H1 (cell line): ENCODE measurements at regions not wholly inside any gene's neighbourhood (a gene's known extent, or its start where the extent isn't known, plus 50 kb on each side); places are given as distances from the start of the nearest gene placed in this dataset.

Experiments
- CTCF ChIA-PET: fragments of 300-600 bp; sonication (Branson Sonifier 250); formaldehyde crosslinking; loops from one replicate; lab custom pipeline; 2021; ENCODE audit not compliant: partially characterized antibody; lab: Charles Lee
- POLR2A ChIA-PET: fragments of 300-600 bp; sonication (Branson Sonifier 250); formaldehyde crosslinking; loops from one replicate; lab custom pipeline; 2021; ENCODE audit warnings: inconsistent platforms; ENCODE audit not compliant: partially characterized antibody; lab: Charles Lee
- DNase-seq, 2 experiments: peaks; one replicate each; pipeline versions ENCODE4 v3.0.0 to v3.0.0-alpha.2; 2010 to 2022; ENCODE audit warnings: low spot score in 2 of 2, low read depth in 1 of 2, mixed read lengths in 1 of 2
- FAIRE-seq: peaks from 2 replicates; lab custom pipeline; 2011; peaks lifted over from hg19 to GRCh38; lab: Jason Lieb, UNC
- H2AFZ ChIP-seq: 2 replicates; pipeline ENCODE4 v1.8.1; 2012; ENCODE audit warnings: low read length, inconsistent platforms
- H2AK5ac ChIP-seq: 2 replicates; pipeline ENCODE4 v1.6.1; 2013; ENCODE audit warnings: low read depth, low read length
- H2BK120ac ChIP-seq: replicated peaks from 2 replicates; pipeline ENCODE3; 2013; ENCODE audit warnings: low read depth, low read length, inconsistent platforms
- H2BK12ac ChIP-seq: 2 replicates; pipeline ENCODE4 v1.6.1; 2013; ENCODE audit warnings: low read depth, low read length
- H2BK15ac ChIP-seq: 2 replicates; pipeline ENCODE4 v1.6.1; 2013; ENCODE audit warnings: low read length
- H2BK20ac ChIP-seq: 2 replicates; pipeline ENCODE4 v1.6.1; 2013; ENCODE audit warnings: low read length
- H2BK5ac ChIP-seq: 2 replicates; pipeline ENCODE4 v1.6.1; 2013; ENCODE audit warnings: low read depth, low read length
- H3K14ac ChIP-seq: 2 replicates; pipeline ENCODE4 v1.6.1; 2013; ENCODE audit warnings: inconsistent platforms; ENCODE audit not compliant: insufficient read length
- H3K18ac ChIP-seq: 2 replicates; pipeline ENCODE4 v1.6.1; 2013; ENCODE audit warnings: low read length; ENCODE audit errors: extremely low read depth
- H3K23ac ChIP-seq: 2 replicates; pipeline ENCODE4 v1.6.1; 2013; ENCODE audit warnings: inconsistent platforms; ENCODE audit not compliant: insufficient read length
- H3K23me2 ChIP-seq: 2 replicates; pipeline ENCODE4 v1.6.1; 2013; ENCODE audit warnings: low read depth, low read length
- H3K27ac ChIP-seq: 2 replicates; pipeline ENCODE4 v1.6.1; 2011; ENCODE audit warnings: low read depth, low read length, inconsistent platforms
- H3K27me3 ChIP-seq, 4 experiments: replicated peaks in 1 of 4; 1 replicate in 1 of 4; 2 replicates in 3 of 4; pipeline versions ENCODE4 v1.6.1 to v1.8.1; 2011 to 2013; ENCODE audit warnings: low read length in 3 of 4, mild to moderate bottlenecking in 3 of 4, inconsistent platforms in 2 of 4, mixed read lengths in 2 of 4, moderate library complexity in 1 of 4; ENCODE audit not compliant: control insufficient read depth in 3 of 4, insufficient read depth in 3 of 4; ENCODE audit errors: extremely low read depth in 1 of 4
- H3K36me3 ChIP-seq, 4 experiments: 2 replicates each; pipeline versions ENCODE4 v1.6.1 to v1.8.1; 2011 to 2013; ENCODE audit warnings: mild to moderate bottlenecking in 4 of 4, low read length in 3 of 4, moderate library complexity in 2 of 4, control low read depth in 1 of 4, inconsistent platforms in 1 of 4; ENCODE audit not compliant: insufficient read depth in 4 of 4, control insufficient read depth in 2 of 4
- H3K4ac ChIP-seq: replicated peaks from 2 replicates; pipeline ENCODE3; 2013; ENCODE audit warnings: low read length, low read depth, mixed read lengths, inconsistent platforms; ENCODE audit not compliant: insufficient read length
- H3K4me1 ChIP-seq, 4 experiments: replicated peaks in 1 of 4; 1 replicate in 1 of 4; 2 replicates in 3 of 4; pipeline versions ENCODE4 v1.6.1 to v1.8.1; 2011 to 2013; ENCODE audit warnings: low read length in 3 of 4, inconsistent platforms in 2 of 4, mixed read lengths in 1 of 4; ENCODE audit not compliant: insufficient read depth in 4 of 4, control insufficient read depth in 3 of 4
- H3K4me2 ChIP-seq, 2 experiments: 2 replicates each; pipeline versions ENCODE4 v1.6.1 to v1.8.1; 2011 to 2013; ENCODE audit warnings: low read depth in 2 of 2, low read length in 2 of 2, control low read depth in 1 of 2, inconsistent platforms in 1 of 2, mild to moderate bottlenecking in 1 of 2; ENCODE audit not compliant: insufficient read depth in 1 of 2
- H3K4me3 ChIP-seq, 4 experiments: fragments of 200-600, 300-600 bp in 1 of 4; sonication (generic), shearing (Covaris generic), sonication (Bioruptor Twin) in 1 of 4; 2 replicates each; pipeline versions ENCODE4 v1.5.1 to v1.8.1; 2011 to 2016; ENCODE audit warnings: low read length in 4 of 4, low read depth in 3 of 4, control low read depth in 2 of 4, inconsistent platforms in 2 of 4, mild to moderate bottlenecking in 2 of 4, mixed read lengths in 1 of 4, moderate library complexity in 1 of 4; ENCODE audit not compliant: insufficient read depth in 2 of 4; ENCODE audit errors: extremely low read depth in 1 of 4
- H3K56ac ChIP-seq: replicated peaks from 2 replicates; pipeline ENCODE3; 2013; ENCODE audit warnings: low read depth, mild to moderate bottlenecking, mixed read lengths, low read length, inconsistent platforms; ENCODE audit not compliant: insufficient read length
- H3K79me1 ChIP-seq: 2 replicates; pipeline ENCODE4 v1.6.1; 2013; ENCODE audit warnings: low read depth, low read length, control low read depth
- H3K79me2 ChIP-seq, 2 experiments: 2 replicates each; pipeline versions ENCODE4 v1.6.1 to v1.8.1; 2012 to 2013; ENCODE audit warnings: low read length in 2 of 2, mild to moderate bottlenecking in 2 of 2, inconsistent platforms in 1 of 2; ENCODE audit not compliant: insufficient read depth in 2 of 2, control insufficient read depth in 1 of 2
- H3K9ac ChIP-seq, 4 experiments: replicated peaks in 1 of 4; 1 replicate in 1 of 4; 2 replicates in 3 of 4; pipeline versions ENCODE4 v1.6.1 to v1.8.1; 2011 to 2013; ENCODE audit warnings: low read depth in 3 of 4, low read length in 3 of 4, control low read depth in 2 of 4, mild to moderate bottlenecking in 2 of 4, moderate library complexity in 2 of 4, inconsistent platforms in 1 of 4; ENCODE audit errors: extremely low read depth in 1 of 4
- H3K9me3 ChIP-seq, 2 experiments: 2 replicates each; pipeline versions ENCODE4 v1.6.1 to v1.8.1; 2012 to 2013; ENCODE audit warnings: mild to moderate bottlenecking in 2 of 2, moderate library complexity in 2 of 2, control low read depth in 1 of 2, inconsistent platforms in 1 of 2, low read depth in 1 of 2, low read length in 1 of 2, mixed read lengths in 1 of 2; ENCODE audit not compliant: insufficient read depth in 2 of 2
- H4K20me1 ChIP-seq, 2 experiments: replicated peaks in 1 of 2; 2 replicates each; pipeline versions ENCODE3 to v1.8.1; 2011 to 2013; ENCODE audit warnings: inconsistent platforms in 2 of 2, low read length in 2 of 2, mild to moderate bottlenecking in 1 of 2; ENCODE audit not compliant: insufficient read depth in 2 of 2, control insufficient read depth in 1 of 2
- H4K5ac ChIP-seq: 2 replicates; pipeline ENCODE4 v1.6.1; 2013; ENCODE audit warnings: low read length, low read depth, mixed read lengths, inconsistent platforms; ENCODE audit not compliant: insufficient read length
- H4K8ac ChIP-seq: 2 replicates; pipeline ENCODE4 v1.8.0; 2013; ENCODE audit warnings: mild to moderate bottlenecking, moderate library complexity, low read length, inconsistent platforms; ENCODE audit not compliant: insufficient read depth; ENCODE audit errors: extremely low read depth
- H4K91ac ChIP-seq: replicated peaks from 2 replicates; pipeline ENCODE3; 2013; ENCODE audit warnings: low read length, mixed read lengths, inconsistent platforms; ENCODE audit not compliant: insufficient read length
- RAD21 ChIP-seq, 2 experiments: IDR thresholded peaks in 1 of 2; conservative IDR thresholded peaks in 1 of 2; 2 replicates each; pipeline ENCODE4 v1.6.1; 2011; ENCODE audit warnings: low read depth in 2 of 2, low read length in 2 of 2, improper control_type of control experiment in 1 of 2, inconsistent platforms in 1 of 2, mild to moderate bottlenecking in 1 of 2, moderate library complexity in 1 of 2
- TBP ChIP-seq: IDR thresholded peaks from 2 replicates; pipeline ENCODE4 v1.6.1; 2011; ENCODE audit warnings: low read depth, low read length, improper control_type of control experiment
- WGBS, 2 experiments: shearing (Covaris generic) in 1 of 2; methylation state at CpG; one replicate each; pipeline versions ENCODE4 v1.1.6 to v1.1.7; 2013 to 2015; ENCODE audit warnings: low lambda C conversion rate in 2 of 2, mixed read lengths in 2 of 2, inconsistent platforms in 1 of 2, low coverage in 1 of 2, missing lambda C conversion rate in 1 of 2; ENCODE audit not compliant: insufficient replicate concordance in 2 of 2, insufficient coverage in 1 of 2, insufficient read length in 1 of 2; ENCODE audit errors: extremely low coverage in 1 of 2, missing lambda C conversion rate in 1 of 2; 5-methylcytosine and 5-hydroxymethylcytosine counted together

DNA sequence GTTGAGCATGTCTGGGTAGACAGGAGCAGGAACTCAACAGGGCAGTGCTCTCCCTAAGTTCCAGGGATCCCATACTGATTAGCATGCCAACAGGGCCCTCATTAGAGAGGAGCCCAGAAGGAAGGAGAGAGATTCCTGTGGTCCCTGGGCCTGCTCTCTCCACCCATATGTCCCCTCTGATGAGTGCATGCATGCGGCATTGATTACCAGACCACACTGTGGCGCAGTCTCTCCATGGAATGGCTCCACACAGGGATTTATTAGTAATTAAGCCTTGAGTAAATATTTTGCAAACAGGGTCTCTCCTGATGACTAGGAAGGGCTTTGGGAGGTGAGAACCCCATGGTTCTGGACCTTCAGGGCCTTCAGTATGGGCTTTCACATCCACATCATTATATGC is 60.0 kb upstream of the ST8SIA2 start:
- Histone ChIP-seq H4K5ac (no peak overlapping the region), H3K79me2 (no peaks in the 10 kb centered on the region), H3K56ac (no peak overlapping the region), H3K9ac (no peak overlapping the region), H3K18ac (no peak overlapping the region), H3K14ac (no peak overlapping the region), H3K4me1 (no peaks in the 10 kb centered on the region), H3K23ac (no peak overlapping the region), H3K9me3 (peaks cover 6 to 9% of the 10 kb centered on the region in 2 experiments; a peak in 2 of 4 replicates), H3K79me1 (no peaks in the 10 kb centered on the region), H3K36me3 (no peaks in the 10 kb centered on the region), H3K27me3 (no peaks in the 10 kb centered on the region), H4K20me1 (no peaks in the 10 kb centered on the region), H2BK15ac (no peak overlapping the region), H2AK5ac (no peak overlapping the region), H3K23me2 (no peaks in the 10 kb centered on the region; the same call in 1 of the 2 replicates), H2BK20ac (no peak overlapping the region), H3K4me2 (no peak overlapping the region), H2BK12ac (no peak overlapping the region), H2BK120ac (no peak overlapping the region), H3K27ac (no peak overlapping the region), H4K91ac (no peak overlapping the region), H3K4me3 (no peak overlapping the region), H3K4ac (no peak overlapping the region), H2AFZ (no peak overlapping the region), H4K8ac (no peak overlapping the region), H2BK5ac (no peak overlapping the region; the same call in 1 of the 2 replicates)
- peak; percentile 9 to 41; a peak in 2 of 4 replicates for TF ChIP-seq RAD21 (IDR thresholded peaks at IDR 0.05 in 1 of 2, conservative IDR thresholded peaks at IDR 0.05 in 1 of 2; ENCODE audit: low read depth in 2 of 2, low read length in 2 of 2)
- TF ChIP-seq TBP: no peak
- ChIA-PET CTCF (interaction anchor here (1.0 to 1.7 kb wide), 3 partner anchors 21 to 58 kb away, joined by 3 to 4 read pairs (median 3); no protein-coding TSS in a partner anchor), POLR2A (no interaction called here)
- FAIRE-seq: no peak
- WGBS, 2 experiments: 70% methylated on average over 2 of the region's 2 CpGs; no CpG with 5 or more reads in 1 of the 2 experiments
- DNase-seq: no peak
